Left ventricle myocardium inferior (tissue), 1 donor: ENCODE measurements at regions not wholly inside any gene's neighbourhood (a gene's known extent, or its start where the extent isn't known, plus 50 kb on each side); places are given as distances from the start of the nearest gene placed in this dataset.

Experiments
- DNase-seq: peaks from one replicate; pipeline ENCODE4 v3.0.0-alpha.2; 2020
- H3K27ac ChIP-seq: fragments of 200-600 bp; replicated peaks from 2 replicates; pipeline ENCODE4 v1.8.0; 2021
- H3K27me3 ChIP-seq: fragments of 200-600 bp; 2 replicates; pipeline ENCODE4 v1.8.0; 2021; ENCODE audit warnings: low read depth
- H3K36me3 ChIP-seq: fragments of 200-600 bp; 2 replicates; pipeline ENCODE4 v1.8.0; 2021
- H3K4me1 ChIP-seq: fragments of 200-600 bp; 2 replicates; pipeline ENCODE4 v1.8.0; 2021
- H3K4me3 ChIP-seq: fragments of 200-600 bp; 2 replicates; pipeline ENCODE4 v1.8.0; 2021; ENCODE audit warnings: mild to moderate bottlenecking, moderate library complexity
- H3K9me3 ChIP-seq: fragments of 200-600 bp; replicated peaks from 2 replicates; pipeline ENCODE4 v1.8.0; 2021
- intact Hi-C: fragments of 100-400 bp; cut with micrococcal nuclease; formaldehyde crosslinking; loops from one replicate; pipeline ENCODE4 v1.11.0; 2022
- TF ChIP-seq, protein P1 (sequence below): fragments of 200-600 bp; IDR thresholded peaks from 2 replicates; pipeline ENCODE4 v1.8.0; 2021; ENCODE audit warnings: antibody characterized with exemption, mild to moderate bottlenecking, borderline replicate concordance
- donor health status: DM: no; HTN: yes; CAD: no; lungs with severe emphysema.

DNA sequence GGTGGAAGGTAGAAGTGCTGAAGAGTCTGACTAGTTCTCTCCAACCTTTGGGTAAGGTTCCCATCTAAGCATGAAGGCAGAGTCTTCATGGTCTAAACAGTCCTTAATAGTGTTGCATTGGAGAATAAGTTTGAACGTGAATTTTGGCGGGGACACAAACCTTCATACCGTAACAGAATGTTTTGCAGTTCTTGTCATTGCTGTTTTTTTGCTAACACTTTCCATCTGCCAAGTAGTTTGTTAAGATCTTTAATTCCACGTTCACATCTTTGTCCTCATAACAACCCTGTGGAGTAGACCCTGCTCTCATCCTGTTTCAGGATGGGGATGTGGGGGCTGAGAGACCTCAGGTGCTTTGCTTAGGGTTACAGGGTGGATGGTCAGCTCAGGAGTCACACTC is 936.9 kb upstream of the EEF2KMT start:
- H3K27ac ChIP-seq = no peak overlapping the region
- no peak overlapping the region for H3K4me3 ChIP-seq
- peaks cover 7% of the 10 kb centered on the region for H3K9me3 ChIP-seq
- H3K36me3 ChIP-seq = no peaks in the 10 kb centered on the region
- TF ChIP-seq, protein P1, sequence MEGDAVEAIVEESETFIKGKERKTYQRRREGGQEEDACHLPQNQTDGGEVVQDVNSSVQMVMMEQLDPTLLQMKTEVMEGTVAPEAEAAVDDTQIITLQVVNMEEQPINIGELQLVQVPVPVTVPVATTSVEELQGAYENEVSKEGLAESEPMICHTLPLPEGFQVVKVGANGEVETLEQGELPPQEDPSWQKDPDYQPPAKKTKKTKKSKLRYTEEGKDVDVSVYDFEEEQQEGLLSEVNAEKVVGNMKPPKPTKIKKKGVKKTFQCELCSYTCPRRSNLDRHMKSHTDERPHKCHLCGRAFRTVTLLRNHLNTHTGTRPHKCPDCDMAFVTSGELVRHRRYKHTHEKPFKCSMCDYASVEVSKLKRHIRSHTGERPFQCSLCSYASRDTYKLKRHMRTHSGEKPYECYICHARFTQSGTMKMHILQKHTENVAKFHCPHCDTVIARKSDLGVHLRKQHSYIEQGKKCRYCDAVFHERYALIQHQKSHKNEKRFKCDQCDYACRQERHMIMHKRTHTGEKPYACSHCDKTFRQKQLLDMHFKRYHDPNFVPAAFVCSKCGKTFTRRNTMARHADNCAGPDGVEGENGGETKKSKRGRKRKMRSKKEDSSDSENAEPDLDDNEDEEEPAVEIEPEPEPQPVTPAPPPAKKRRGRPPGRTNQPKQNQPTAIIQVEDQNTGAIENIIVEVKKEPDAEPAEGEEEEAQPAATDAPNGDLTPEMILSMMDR = no peak
- no peaks in the 10 kb centered on the region for H3K27me3 ChIP-seq
- intact Hi-C loops = no loop called here
- DNase-seq = no peak
- H3K4me1 ChIP-seq = no peaks in the 10 kb centered on the region

GRCh38 chr16:6032438-6032837 is 934.8 kb upstream of the EEF2KMT start:
- Histone ChIP-seq H3K36me3 (no peaks in the 10 kb centered on the region), H3K4me3 (no peak overlapping the region), H3K27me3 (no peaks in the 10 kb centered on the region), H3K9me3 (peaks cover 7% of the 10 kb centered on the region), H3K27ac (no peak overlapping the region), H3K4me1 (no peaks in the 10 kb centered on the region)
- no peak for DNase-seq
- TF ChIP-seq, protein P1 = no peak
- intact Hi-C loops = no loop called here

- Histone ChIP-seq H3K27ac (no peak overlapping the region), H3K4me1 (no peaks in the 10 kb centered on the region), H3K9me3 (peaks cover 7% of the 10 kb centered on the region), H3K27me3 (no peaks in the 10 kb centered on the region), H3K4me3 (no peak overlapping the region), H3K36me3 (no peaks in the 10 kb centered on the region)
- no peak for DNase-seq
- intact Hi-C loops = no loop called here
- TF ChIP-seq, protein P1 = no peak
These were observed 934.0 kb upstream of the EEF2KMT start for GRCh38 chr16:6031567-6031966.

GRCh38 chr16:6031102-6031501 is 933.5 kb upstream of the EEF2KMT start:
- H3K27ac ChIP-seq = no peak overlapping the region
- H3K36me3 ChIP-seq = no peaks in the 10 kb centered on the region
- peaks cover 7% of the 10 kb centered on the region for H3K9me3 ChIP-seq
- no peaks in the 10 kb centered on the region for H3K4me1 ChIP-seq
- TF ChIP-seq, protein P1 = no peak
- intact Hi-C loops = no loop called here
- no peak overlapping the region for H3K4me3 ChIP-seq
- no peak for DNase-seq
- H3K27me3 ChIP-seq = no peaks in the 10 kb centered on the region

- intact Hi-C loops = no loop called here
- no peak overlapping the region for H3K4me3 ChIP-seq
- H3K27me3 ChIP-seq = peaks cover 9% of the 10 kb centered on the region
- no peak overlapping the region for H3K27ac ChIP-seq
- H3K9me3 ChIP-seq = no peaks in the 10 kb centered on the region
- H3K36me3 ChIP-seq = no peaks in the 10 kb centered on the region
- TF ChIP-seq, protein P1 = no peak
- H3K4me1 ChIP-seq = no peaks in the 10 kb centered on the region
- DNase-seq = no peak
These were observed 930.1 kb upstream of the EEF2KMT start for GRCh38 chr16:6027733-6028132.

DNA sequence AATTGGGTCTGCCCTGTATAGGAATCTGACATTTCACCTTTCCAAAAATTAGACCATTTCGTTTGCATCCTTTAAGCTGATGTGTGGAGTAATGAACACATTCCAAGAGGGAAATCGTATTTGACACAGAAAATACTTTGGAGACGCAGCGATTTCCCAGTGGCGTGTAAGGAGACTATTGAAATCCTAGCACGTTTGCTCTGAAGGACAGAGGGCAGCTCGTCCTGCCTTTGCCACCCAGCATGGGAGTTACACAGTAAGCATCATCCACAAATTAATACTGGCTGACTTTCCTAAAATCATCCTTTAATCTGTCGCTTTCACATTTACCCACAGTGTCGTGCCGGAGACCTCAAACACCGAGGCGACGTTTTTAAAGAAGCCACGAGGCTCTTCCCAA is 925.9 kb upstream of the EEF2KMT start:
- H3K4me3 ChIP-seq = no peak overlapping the region
- H3K27ac ChIP-seq = no peak overlapping the region
- peaks cover 52% of the 10 kb centered on the region for H3K27me3 ChIP-seq
- no peaks in the 10 kb centered on the region for H3K9me3 ChIP-seq
- intact Hi-C loops = no loop called here
- TF ChIP-seq, protein P1 = no peak
- peaks cover 10% of the 10 kb centered on the region for H3K4me1 ChIP-seq
- DNase-seq = no peak
- no peaks in the 10 kb centered on the region for H3K36me3 ChIP-seq
